ENCODE measurements at regions not wholly inside any gene's neighbourhood (a gene's known extent, or its start where the extent isn't known, plus 50 kb on each side); places are given as distances from the start of the nearest gene placed in this dataset.

DNA sequence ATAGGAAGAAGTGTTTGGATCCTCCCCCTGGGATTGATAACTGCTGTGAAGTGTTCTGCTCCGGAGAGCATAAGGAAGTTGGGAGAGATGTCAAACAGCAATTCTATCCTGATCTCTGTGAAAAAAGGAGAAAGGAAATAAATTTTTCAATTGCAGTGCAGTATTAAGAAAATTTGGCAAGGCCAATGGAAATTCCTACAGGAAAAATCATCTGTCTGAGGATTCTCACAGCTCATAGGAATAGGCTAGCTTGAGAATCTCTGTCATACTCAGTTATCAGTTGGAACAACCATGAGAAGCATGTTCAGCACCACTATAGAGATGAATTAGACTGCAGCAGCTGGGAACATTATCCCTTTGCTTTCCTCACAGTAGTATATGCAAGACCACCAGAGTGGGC is 1238.9 kb upstream of the MIR17HG start:
- DNase-seq: no peak

DNA sequence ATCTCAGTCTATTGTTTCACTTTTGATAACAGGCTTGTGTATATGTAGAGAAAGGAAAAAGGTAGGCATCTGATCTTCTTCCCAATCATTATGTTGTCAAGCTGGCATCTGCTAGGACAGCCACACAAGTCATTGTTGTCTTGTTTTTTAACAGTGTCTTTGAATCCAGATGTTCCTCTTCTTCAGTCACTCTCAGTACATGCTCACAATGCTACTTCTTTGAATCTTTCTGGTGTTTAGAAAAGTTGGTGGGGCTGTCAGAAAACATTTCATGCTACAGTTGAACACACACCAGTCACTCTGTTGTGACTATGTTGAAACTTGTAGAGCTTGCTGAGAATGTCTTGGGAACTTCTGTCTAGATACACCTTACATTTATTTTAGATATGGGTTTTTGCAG is 1231.4 kb upstream of the MIR17HG start:
- no peak for DNase-seq

DNA sequence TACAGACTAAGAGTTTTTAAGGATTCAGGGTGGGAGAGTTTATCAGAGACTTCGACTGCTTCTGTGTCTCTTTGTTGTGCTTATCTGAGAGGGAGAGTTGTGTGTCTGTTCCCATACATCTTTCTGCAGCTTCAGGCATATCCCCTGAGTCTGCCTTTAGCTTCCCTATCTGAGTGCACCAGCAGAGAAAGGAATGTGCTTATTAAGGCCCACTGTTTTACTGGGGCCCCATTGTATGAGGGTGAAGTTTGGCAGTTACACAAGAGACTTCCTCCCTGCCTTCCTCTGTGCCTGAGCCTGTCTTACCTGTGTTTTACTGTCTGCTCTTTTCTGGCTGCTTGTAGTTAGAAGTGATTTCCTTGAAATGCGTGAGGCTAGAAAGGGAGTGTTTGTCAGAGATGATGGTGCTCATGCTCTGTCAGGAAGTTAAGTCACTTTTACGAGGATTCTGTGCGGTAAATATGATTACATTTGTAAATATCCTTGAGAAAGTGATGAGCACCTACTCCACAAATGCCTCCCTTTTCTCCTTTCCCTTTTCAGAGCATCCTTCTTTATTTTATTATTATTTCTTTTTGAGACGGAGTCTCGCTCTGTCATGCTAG is 1228.9 kb upstream of the MIR17HG start:
- no peak for DNase-seq

- DNase-seq: no peak
Observed at GRCh38 chr13:90120026-90120425, 1227.5 kb upstream of the MIR17HG start.

DNA sequence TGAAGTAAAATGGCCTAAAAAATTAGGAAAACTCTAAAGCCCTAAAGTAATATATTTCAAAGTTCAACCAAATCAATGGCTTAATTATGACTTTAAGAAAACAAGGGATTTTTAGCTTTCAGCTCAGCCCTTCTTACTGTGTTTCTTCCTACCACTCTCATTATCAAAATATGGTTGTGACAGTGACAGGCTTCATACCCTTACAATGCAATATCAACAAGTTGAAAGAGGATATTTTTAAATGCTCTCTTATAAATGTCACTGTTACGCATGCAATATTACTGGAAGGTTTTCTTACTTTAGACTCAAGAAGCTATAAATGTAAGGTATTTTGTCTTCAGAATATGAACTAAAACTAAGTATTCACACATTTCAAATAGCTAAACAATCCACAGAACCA is 1225.7 kb upstream of the MIR17HG start:
- DNase-seq: no peak

DNA sequence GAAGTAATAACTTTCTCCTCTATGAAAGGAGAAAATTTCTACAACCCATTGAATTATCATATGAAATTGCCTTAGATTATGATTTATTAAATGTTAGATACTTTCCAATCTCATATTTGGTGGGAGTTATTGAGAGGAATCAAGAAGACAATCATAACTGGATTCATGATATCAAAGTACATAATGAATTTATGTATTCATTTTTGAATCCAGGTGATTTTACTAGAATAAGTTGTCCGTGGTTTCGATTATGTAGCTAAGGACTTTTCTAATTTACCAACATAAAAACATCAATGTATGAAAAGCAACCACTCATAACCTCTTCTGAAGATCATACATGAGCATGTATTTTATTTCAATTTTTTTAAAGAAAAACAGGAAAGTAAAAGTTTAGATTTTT is 1225.0 kb upstream of the MIR17HG start:
- no peak for DNase-seq

- DNase-seq: no peak
Observed at GRCh38 chr13:90135558-90135957, 1211.9 kb upstream of the MIR17HG start.

DNA sequence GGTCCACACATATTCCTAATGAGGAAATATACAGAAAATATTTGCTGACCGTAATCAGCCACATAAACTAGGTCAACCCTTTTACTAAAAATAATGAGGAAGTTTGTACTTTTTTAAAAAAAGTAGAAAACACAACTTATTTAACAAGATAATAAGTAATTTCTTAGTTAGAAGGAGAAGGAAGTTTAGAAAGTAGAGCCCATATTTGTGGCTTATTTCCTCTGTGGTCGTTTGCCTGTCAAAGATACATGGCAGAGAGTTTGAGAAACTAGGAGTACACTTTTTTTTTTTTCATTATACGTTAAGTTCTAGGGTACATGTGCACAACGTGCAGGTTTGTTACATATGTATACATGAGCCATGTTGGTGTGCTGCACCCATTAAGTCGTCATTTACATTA is 1205.2 kb upstream of the MIR17HG start:
- no peak for DNase-seq

GRCh38 chr13:90154311-90154960 is 1193.1 kb upstream of the MIR17HG start:
- no peak for DNase-seq

DNA sequence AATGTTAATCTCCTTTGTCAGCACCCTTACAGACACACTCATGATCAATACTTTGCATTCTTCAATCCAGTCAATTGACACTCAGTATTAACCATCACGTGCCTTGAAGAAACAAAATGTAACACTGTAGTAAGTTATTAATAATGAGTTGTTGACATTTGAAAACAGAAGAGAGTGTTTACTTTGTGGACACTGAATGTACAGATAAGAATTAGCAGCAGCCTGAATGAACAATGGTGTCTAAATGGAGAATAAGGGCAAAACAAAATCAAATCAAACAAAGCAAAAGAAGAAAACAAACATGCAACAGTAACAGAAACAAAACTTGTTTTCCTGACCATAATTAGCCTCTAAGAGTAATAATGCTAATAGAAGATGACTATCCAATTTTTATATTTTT is 1191.1 kb upstream of the MIR17HG start:
- no peak for DNase-seq

DNA sequence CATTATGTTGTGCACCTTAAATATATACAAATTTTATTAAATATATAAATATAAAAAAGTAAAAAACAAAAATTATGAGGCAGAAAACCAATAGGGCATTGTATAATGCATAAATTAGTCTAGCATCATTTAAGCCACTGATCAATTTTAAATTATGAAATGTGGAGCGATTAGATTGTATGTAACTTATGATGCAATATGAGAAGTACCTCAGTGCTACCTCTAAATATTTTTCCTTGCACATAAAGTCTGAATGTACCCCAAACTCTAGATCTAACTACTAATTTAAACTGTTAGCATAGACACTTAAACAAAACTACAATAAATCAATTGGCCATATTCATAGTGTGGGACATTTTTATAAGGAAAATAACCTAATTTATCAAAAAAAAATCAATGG is 1178.5 kb upstream of the MIR17HG start:
- no peak for DNase-seq

DNA sequence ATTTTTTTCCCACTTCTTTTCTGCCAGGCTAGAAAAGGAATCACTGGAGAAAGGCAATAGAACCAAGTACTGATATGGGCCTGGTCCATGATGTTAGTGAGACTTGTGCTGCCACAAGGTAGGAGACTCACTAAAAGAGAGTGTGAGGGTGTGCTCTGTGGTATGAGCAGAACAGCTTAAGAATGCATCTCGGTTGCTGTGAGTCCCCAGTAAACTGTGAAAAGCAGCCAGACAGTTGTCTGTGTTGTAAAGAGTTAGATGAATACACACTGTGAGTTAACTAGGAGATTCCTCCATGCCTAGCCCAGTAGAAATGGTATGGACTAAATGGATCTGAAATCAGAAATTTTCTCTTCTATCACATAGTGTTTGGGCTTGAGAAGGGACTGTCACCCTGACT is 1177.3 kb upstream of the MIR17HG start:
- no peak for DNase-seq

GRCh38 chr13:90171649-90172048 is 1175.8 kb upstream of the MIR17HG start:
- DNase-seq: no peak

- no peak for DNase-seq
Observed at GRCh38 chr13:90177512-90177911, 1170.0 kb upstream of the MIR17HG start.

DNA sequence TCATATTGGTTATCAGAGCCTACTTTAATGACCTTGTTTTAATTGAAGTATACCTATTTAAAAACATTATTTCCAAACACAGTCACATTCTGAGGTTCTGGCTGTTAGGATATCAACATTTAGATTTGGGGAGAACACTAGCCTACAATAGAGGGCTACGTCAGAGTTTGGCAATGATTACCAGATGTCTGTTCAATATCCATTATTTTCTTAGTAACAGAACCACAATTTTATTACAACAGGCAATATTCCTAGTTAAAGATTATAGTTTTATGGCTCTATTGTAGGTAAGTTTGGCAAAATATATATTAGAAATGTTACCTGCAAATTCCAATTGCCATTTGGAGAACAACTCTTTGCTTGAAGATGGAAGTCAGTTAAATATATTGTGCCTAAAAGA is 1163.1 kb upstream of the MIR17HG start:
- DNase-seq: no peak

- no peak for DNase-seq
Observed at GRCh38 chr13:90185734-90186133, 1161.8 kb upstream of the MIR17HG start.

GRCh38 chr13:90187478-90188350 is 1159.8 kb upstream of the MIR17HG start:
- DNase-seq: no peak

DNA sequence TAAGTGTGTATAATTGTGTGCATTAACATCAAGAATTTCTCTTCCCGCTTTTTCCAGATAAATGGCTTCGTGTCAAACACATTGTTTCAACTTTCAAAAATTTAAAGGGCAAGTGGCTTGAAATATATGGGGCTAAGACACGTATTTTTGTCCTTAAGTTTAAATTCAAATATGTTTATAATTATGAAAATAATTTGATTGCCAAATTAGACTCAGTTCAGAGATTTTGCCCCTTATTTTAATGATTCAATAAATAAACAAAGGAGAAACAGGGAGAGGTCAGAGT is 1159.2 kb upstream of the MIR17HG start:
- DNase-seq: no peak

DNA sequence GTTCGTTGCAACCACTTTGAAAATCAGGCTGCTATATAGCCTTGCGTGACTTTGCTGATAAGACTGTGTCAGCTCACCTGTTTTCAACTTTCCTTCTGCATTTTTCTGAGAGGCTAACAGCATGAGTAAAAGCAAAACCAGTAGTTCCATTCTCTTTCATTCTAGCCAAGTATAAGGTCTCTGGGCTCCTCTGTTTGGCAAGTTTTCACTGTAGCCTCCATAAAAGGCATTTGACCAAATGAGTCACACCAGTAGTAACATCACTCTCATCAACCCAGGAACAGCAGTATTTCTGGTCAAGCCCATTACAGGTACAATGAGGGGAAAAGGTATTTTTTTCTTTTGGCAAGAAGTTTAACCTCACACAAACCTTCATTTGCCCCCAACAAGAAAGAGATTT is 1149.8 kb upstream of the MIR17HG start:
- no peak for DNase-seq

GRCh38 chr13:90201202-90201601 is 1146.3 kb upstream of the MIR17HG start:
- DNase-seq: no peak

GRCh38 chr13:90201676-90202460 is 1145.6 kb upstream of the MIR17HG start:
- DNase-seq: no peak

GRCh38 chr13:90205081-90205480 is 1142.4 kb upstream of the MIR17HG start:
- DNase-seq: no peak

- DNase-seq: no peak
Observed at GRCh38 chr13:90205911-90206310, 1141.6 kb upstream of the MIR17HG start.

DNA sequence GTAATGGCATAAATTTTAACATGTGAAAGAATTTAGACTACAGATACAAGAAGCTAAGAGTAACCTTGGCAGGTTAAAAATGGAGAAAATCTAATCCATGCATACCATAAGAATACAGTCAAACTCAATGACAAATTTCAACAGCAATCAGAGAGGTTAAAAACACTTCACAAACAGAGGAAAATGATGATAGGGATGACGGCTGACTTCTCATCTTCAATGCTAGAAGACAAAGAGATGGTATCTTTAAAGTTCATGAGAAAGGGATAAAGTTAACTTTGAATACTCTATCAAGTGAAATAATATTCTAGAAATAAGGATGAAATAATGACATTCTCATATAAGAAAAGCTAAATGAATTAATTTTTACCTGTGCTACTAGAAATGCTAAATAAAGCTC is 1130.2 kb upstream of the MIR17HG start:
- no peak for DNase-seq

Data from CD4-positive, alpha-beta T cell treated with Interleukin-10 for 1 hour (primary cell).